ENCODE measurements at regions not wholly inside any gene's neighbourhood (a gene's known extent, or its start where the extent isn't known, plus 50 kb on each side); places are given as distances from the start of the nearest gene placed in this dataset.

DNA sequence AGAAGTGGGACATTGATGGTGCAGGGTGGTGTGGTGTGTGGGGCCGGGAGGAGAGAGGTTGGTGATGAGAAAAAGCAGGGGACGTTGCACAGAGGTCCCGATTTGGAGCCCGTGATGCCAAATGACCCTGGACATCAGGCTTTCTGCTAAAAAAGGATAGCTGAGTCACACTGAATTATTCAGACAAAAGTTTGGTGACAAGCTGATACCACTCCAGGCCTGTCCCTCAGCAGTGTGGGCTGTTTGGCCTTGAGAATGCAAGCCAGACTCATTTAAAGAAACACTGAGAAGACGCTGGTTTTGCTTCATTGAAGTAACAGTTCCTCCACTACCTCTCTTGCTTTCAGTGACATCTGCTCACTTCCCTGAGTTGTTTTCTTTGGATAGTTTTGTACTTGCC is 262.1 kb upstream of the PWP1 start:
- TF ChIP-seq, protein P1, sequence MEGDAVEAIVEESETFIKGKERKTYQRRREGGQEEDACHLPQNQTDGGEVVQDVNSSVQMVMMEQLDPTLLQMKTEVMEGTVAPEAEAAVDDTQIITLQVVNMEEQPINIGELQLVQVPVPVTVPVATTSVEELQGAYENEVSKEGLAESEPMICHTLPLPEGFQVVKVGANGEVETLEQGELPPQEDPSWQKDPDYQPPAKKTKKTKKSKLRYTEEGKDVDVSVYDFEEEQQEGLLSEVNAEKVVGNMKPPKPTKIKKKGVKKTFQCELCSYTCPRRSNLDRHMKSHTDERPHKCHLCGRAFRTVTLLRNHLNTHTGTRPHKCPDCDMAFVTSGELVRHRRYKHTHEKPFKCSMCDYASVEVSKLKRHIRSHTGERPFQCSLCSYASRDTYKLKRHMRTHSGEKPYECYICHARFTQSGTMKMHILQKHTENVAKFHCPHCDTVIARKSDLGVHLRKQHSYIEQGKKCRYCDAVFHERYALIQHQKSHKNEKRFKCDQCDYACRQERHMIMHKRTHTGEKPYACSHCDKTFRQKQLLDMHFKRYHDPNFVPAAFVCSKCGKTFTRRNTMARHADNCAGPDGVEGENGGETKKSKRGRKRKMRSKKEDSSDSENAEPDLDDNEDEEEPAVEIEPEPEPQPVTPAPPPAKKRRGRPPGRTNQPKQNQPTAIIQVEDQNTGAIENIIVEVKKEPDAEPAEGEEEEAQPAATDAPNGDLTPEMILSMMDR (IDR thresholded peaks at IDR 0.05; ENCODE audit: low read depth, low read length): no peak
- DNase-seq (ENCODE audit: extremely low read depth, low read depth): no peak

DNA sequence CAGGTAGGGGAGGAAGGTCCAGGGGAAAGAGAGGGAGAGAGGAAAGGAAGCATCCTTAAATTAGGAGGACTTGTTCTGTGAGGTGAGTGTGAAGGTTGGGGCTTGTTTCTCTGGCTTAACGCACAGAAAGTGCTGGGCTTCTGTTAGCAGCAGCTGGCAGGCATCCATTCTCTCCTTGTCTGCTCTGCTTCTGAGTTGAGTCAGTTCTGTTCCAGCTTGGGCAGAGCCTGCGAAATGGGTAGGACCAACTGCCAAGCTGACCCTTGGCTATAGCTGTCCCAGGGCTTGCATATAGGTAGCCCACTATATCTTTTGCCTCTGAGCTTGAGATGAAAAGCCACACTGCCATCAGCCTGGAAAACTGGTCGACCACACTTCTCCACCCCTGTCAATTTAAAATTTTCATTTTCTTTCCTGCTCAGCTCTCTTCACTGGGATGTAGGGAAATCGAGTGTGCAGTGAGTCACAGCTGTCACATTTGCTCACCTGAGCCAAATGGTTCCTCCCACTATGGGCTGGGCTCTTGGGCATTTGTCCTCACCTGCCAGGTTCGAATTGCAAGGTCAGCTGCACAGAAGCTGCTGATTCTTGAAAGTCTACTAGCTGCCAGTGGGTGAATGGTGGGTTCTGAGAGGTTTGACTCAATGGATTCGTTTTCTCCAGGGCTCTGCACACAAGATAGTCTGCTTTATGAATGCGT is 256.4 kb upstream of the PWP1 start:
- TF ChIP-seq, protein P1 (IDR thresholded peaks at IDR 0.05; ENCODE audit: low read depth, low read length): no peak

DNA sequence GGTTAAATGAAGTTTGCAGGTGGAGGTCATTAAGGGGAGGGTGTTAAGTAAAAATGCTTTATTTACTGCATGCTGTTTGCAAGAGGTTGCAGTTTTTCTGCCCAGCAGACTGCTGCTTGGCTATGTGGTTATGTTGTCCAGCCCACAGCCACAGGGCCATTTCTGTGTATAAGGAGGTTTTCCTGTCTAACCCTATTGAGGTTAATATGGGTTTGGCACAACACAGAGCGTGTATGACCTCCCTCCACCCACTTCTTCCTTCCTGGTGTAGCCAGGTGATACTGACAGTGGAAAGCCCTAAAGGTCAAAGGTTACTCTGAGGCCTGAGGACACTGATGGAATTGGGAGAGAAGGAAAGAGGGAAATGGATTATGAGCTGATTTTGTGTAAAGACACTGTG is 253.7 kb upstream of the PWP1 start:
- DNase-seq (ENCODE audit: extremely low read depth, low read depth): no peak
- TF ChIP-seq, protein P1 (IDR thresholded peaks at IDR 0.05; ENCODE audit: low read depth, low read length): no peak

More for the DNA sequence above, 256.4 kb upstream of the PWP1 start:
- DNase-seq (ENCODE audit: extremely low read depth, low read depth): no peak

DNA sequence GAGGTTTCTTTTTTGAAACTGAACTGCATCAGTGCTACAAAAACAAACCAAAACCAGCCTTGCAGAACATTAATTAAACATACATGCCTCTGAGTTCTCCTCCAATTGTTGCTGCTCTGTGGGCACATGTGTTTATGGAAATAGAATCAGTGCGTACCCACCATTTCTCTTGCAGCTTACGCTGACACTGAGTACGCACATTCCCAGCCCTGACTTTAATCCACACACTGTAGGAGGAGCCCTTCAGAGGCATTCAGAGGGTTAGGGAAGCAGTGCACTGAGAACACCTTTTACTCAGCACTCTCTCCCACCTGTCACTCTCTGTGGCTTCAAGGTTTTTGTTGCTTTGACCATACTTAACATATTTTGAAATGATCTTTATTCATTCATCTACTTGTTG is 250.5 kb upstream of the PWP1 start:
- TF ChIP-seq, protein P1 (IDR thresholded peaks at IDR 0.05; ENCODE audit: low read depth, low read length): peak; percentile 6
- peak; percentile 57 for DNase-seq (ENCODE audit: extremely low read depth, low read depth)

DNA sequence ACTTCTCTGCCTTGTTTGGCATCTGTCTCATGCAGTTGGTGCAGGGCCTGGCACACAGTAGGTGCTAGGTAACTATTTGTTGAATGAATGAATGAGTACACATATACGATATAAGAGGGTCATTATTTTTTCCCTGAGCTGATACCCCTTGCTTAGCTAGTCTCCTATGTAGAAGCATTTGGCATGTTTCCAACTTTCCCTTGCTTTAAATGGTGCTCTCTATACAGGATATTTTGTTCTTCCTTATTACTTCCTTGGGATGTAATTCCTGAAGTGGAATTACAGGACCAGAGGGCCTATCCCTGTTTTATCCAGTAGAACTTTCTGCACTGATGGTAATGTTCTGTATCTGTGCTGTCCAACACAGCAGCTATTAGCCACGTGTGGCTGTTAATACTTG is 250.1 kb upstream of the PWP1 start:
- TF ChIP-seq, protein P1 (IDR thresholded peaks at IDR 0.05; ENCODE audit: low read depth, low read length): no peak
- no peak for DNase-seq (ENCODE audit: extremely low read depth, low read depth)

DNA sequence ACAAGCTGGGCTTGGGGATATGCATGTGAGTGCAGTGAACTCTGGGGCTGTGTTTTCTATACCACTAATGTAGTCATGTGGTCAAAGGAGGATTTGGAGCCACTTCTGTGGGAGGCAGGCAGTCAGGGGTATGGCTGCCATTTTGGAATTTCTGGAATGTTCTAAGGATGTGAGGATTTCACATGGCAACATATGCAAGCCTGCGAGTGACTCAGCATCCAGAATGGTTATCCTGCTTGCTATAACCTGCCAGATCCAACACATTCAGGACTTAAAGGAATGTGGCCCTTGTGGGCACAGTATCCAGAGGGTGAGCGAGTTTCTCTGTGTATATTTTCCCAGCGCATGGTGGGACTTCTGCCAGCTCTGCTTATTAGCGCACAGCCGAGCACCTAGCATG is 249.2 kb upstream of the PWP1 start:
- TF ChIP-seq, protein P1 (IDR thresholded peaks at IDR 0.05; ENCODE audit: low read depth, low read length): no peak
- no peak for DNase-seq (ENCODE audit: extremely low read depth, low read depth)

DNA sequence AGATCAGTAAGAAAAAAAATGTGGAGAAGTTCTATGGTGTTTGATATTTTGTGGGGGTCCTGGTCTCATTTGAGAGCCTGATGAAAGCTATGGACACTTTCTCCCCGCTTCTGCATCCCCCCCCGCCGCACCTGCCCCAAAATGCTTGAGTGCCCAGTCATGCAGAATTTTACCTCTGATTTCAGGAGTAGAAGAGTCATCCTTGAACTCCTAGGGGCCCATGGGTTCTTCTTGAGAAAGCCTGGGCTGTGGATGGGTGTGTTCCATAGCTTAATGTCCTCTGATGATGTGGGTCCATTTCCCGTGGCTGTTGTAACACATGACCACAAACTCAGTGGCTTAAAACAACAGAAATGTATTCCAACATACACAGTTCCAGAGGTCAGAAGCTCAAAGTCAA is 248.8 kb upstream of the PWP1 start:
- TF ChIP-seq, protein P1 (IDR thresholded peaks at IDR 0.05; ENCODE audit: low read depth, low read length): no peak
- no peak for DNase-seq (ENCODE audit: extremely low read depth, low read depth)
